GM19395 (cell line): ENCODE measurements at regions not wholly inside any gene's neighbourhood (a gene's known extent, or its start where the extent isn't known, plus 50 kb on each side); places are given as distances from the start of the nearest gene placed in this dataset.

Source experiments
- ATAC-seq: cut with Tn5 transposase; IDR thresholded peaks from one replicate; pipeline ENCODE4 v1.9.1; 2021; ENCODE audit warnings: mild to moderate bottlenecking, moderate library complexity; ENCODE audit not compliant: unreplicated experiment

GRCh38 chr5:20683241-20683940 lies 695.4 kb upstream of the CDH18 start:
- ATAC-seq: no peak

- ATAC-seq: no peak
Measured at GRCh38 chr5:20680718-20681302, 692.8 kb upstream of the CDH18 start.

- no peak for ATAC-seq
Measured at GRCh38 chr5:20678814-20679298, 690.9 kb upstream of the CDH18 start.

GRCh38 chr5:20678386-20678785 lies 690.4 kb upstream of the CDH18 start:
- no peak for ATAC-seq

GRCh38 chr5:20660588-20660987 lies 672.6 kb upstream of the CDH18 start:
- ATAC-seq: no peak

- ATAC-seq: no peak
Measured at GRCh38 chr5:20656262-20656661, 668.3 kb upstream of the CDH18 start.

- no peak for ATAC-seq
Measured at GRCh38 chr5:20655211-20655610, 667.2 kb upstream of the CDH18 start.

- no peak for ATAC-seq
Measured at GRCh38 chr5:20654746-20655145, 666.7 kb upstream of the CDH18 start.

GRCh38 chr5:20654033-20654432 lies 666.0 kb upstream of the CDH18 start:
- ATAC-seq: no peak

- ATAC-seq: no peak
Measured at GRCh38 chr5:20649966-20650365, 662.0 kb upstream of the CDH18 start.

- no peak for ATAC-seq
Measured at GRCh38 chr5:20648981-20649380, 661.0 kb upstream of the CDH18 start.

- ATAC-seq: no peak
Measured at GRCh38 chr5:20636686-20637085, 648.7 kb upstream of the CDH18 start.

- ATAC-seq: no peak
Measured at GRCh38 chr5:20619591-20619990, 631.6 kb upstream of the CDH18 start.

GRCh38 chr5:20618340-20618739 lies 630.3 kb upstream of the CDH18 start:
- no peak for ATAC-seq

- ATAC-seq: no peak
Measured at GRCh38 chr5:20617841-20618240, 629.8 kb upstream of the CDH18 start.

GRCh38 chr5:20615888-20616563 lies 628.0 kb upstream of the CDH18 start:
- ATAC-seq: no peak

- ATAC-seq: no peak
Measured at GRCh38 chr5:20611620-20612019, 623.6 kb upstream of the CDH18 start.

GRCh38 chr5:20610681-20611080 lies 622.7 kb upstream of the CDH18 start:
- no peak for ATAC-seq

GRCh38 chr5:20609126-20609525 lies 621.1 kb upstream of the CDH18 start:
- ATAC-seq: no peak

GRCh38 chr5:20608567-20608966 lies 620.6 kb upstream of the CDH18 start:
- no peak for ATAC-seq

- ATAC-seq: no peak
Measured at GRCh38 chr5:20605732-20606525, 617.9 kb upstream of the CDH18 start.
